DMS53 treated with DMSO at 0.1 percent for 48 hours (cell line): ENCODE measurements at regions not wholly inside any gene's neighbourhood (a gene's known extent, or its start where the extent isn't known, plus 50 kb on each side); places are given as distances from the start of the nearest gene placed in this dataset.

Source experiments
- DNase-seq: peaks from one replicate; lab custom pipeline; 2025; ENCODE audit not compliant: unreplicated experiment; lab: John Stamatoyannopoulos, UW

- DNase-seq, result no peak
Measured at GRCh38 chrX:11949291-11949690, 189.0 kb upstream of the FRMPD4 start.

DNA sequence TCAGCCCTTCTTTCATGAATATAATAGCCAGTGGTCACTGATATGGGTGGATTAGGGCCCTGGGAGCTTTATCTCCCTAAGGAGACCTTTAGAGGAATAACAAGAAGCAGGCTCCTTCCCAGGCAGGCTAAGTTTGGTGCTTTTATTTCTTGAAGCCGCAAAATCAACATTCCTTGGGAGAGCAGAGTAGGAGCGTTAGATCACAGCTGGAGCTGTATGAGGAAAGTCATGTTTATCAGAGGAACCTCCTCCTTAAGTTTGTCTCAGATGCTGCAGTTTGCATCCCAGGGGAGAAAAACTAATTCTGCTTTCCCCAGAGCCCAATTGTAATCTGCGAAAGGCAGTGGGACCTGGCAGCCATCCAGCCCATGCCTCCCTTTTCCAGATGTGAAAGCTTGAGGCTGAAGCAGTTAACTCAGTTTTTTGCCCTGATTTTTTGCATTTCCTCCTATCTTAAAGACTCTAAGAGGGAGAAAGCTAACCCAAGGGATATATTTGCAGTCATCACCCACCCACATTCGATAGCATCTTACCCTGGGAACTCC is 186.0 kb upstream of the FRMPD4 start:
- no peak for DNase-seq

- DNase-seq, result no peak
Measured at GRCh38 chrX:11953615-11954014, 184.7 kb upstream of the FRMPD4 start.

DNA sequence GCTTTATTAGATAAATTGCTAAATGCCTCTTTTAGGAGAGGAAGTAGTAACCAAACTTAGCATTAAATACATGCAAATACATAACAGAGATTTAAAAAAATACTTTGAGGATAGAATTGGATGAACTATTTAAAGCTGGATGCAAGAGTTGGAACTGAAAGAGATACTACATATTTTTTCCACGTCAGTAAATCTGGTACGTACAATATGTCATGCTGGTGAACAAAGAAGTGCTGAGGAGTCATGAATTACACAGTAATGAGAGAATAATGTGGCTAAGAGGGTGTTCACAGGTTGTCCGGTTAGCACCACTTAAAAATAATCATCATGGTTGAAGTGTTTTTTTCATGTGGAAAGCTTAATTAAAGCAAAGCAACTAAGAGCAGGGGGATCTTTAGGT is 184.1 kb upstream of the FRMPD4 start:
- DNase-seq, result no peak

DNA sequence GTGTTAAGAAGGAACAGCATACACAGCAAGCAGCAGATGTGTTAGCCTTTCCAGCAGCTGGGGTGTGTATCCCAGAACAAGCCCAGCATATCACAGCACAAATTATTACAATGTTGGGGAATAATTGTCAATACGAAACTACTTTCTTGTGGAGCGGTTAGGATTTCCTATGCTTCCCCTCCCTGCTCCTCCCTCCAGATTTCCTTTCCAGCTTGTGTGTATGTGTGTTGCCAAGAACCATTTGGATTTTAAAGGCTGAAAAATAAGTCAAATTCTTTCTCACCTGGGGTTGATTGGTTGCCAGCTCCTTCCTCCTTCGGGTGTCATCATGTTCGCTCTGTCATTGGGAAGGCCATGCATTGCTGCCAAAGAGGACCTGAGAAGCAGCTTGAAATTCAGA is 178.2 kb upstream of the FRMPD4 start:
- no peak for DNase-seq

DNA sequence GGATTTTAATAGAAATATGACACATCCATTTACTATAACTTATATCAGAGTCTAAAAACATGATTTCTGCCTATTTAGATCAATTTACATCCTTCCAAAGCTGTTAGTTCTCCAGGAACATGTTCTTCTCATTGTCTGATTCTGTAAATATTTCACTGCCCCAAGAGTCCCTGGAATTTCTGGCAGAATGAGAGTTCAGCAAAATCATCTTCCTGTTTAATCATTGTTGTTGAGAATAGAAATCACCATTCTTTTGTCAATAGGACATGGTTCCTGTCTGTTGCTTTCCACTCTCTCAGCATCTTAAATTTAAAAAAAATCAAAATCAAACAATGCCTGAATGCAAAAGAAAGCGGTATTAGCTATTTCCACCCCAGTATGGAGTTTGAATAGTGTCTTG is 172.8 kb upstream of the FRMPD4 start:
- no peak for DNase-seq

DNA sequence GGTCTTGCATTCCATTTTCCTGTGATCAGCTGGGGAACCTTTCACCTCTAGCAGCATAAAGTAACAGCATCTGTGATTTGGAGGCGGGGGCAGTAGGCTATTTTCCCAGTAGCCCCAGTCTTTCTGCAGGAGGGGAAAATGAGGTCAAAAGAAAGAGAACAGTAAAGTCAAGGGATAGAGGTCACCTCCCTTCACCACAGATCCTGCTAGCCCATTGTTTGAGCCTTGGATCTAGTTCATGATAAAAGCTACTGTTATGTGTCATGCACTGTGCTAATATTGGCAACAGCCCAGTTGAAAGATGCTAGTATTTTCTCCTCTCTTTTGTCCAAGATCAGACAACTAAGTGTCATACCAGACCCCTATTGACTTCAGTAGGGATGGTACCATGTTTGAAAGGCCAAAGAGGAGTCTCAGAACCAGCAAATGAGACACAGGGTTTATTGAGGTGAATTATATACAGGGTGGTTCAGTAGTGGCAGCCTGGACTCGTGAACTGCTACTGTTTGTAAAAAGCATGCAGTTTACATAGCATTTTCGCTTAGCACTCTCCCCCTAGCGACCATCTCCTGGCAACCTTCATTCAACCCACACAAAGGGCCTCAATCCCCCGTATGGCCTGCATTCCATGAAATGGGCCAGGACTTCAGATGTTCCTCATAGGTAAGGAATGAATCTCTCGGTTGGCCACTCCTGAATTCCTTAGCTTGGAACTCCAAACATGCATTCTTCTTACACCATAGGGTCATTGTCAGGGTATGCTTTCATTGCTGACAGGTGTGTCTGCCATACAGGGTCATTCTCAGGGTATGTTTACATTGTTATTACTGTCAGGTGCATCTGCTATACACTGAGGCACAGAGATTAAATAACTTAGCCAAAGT is 170.0 kb upstream of the FRMPD4 start:
- peak; percentile 25 for DNase-seq

GRCh38 chrX:11968991-11969390 is 169.3 kb upstream of the FRMPD4 start:
- no peak for DNase-seq

GRCh38 chrX:11970578-11971359 is 167.5 kb upstream of the FRMPD4 start:
- no peak for DNase-seq

- DNase-seq, result no peak
Measured at GRCh38 chrX:11976663-11977062, 161.6 kb upstream of the FRMPD4 start.

DNA sequence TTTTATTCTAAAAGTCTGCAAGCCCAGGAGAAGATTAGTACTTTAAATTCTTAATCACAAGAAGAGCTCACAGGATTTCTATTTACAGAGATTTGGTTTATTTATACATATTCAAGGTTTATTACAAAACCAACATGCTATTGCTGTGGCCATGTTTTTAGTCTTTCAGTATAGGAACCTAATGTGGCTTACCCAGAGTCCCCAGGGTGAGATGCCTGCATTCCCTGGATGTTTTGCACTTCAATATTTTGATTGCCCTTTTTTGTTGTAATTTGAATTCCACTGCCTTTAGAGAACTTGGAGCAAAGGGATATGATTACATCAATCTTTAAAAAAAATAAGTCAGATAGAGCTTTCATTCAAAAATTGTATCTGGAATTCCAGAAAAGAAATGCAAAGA is 146.0 kb upstream of the FRMPD4 start:
- no peak for DNase-seq

DNA sequence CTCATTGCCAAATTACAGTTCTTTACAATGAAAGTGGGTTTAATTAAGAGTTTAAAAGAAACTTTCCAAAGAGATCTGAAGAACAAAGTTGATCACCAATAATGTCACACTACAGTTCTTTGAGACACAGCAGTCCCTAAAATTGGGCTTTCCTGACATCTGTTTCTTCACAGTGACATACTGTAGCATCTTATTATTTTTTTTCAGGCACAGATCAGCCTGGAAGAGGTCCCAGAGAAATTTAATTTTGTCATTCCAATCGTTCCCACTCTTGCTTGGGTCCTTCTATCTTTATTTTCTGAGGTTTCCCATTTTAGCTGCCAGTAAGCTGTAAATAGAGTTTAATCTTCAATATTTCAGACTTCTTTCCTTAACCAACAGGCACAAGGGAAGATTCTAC is 143.1 kb upstream of the FRMPD4 start:
- DNase-seq, result no peak

DNA sequence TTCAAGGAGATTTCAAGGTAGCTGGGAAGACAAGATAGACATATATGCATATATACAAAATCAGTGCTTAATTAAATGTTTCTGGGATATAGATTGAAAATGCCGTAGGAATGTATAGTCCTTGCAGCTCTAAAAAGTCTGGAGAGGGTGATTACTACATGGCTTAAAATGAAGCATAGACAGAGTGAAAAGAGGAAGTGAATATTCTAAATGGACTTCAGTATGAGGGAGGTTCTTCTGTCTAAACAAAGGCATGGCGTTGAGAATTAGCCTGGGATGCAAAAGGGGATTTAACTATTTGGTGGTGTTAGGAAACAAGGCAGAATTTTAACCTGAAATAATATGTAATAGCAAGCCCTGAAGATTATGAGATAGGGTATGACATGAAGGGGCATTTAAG is 141.5 kb upstream of the FRMPD4 start:
- DNase-seq, result no peak

DNA sequence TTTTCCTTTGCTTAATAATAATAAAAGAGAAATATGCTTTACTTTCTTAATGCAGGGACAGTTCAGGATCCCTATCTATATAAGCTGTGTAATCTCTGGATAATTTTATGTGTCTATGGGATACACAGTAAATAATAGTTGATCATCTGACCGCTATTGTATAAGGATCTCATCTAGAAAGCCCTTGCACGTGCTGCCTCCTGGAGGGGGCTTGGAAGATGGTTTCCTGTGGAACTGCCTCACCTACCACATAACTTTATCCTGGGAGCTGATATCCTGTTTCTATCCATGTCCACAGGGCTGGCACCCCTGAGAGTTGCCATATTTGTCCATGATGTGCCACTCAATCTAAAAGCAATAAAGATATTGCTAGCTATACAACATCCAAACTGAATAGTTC is 139.3 kb upstream of the FRMPD4 start:
- no peak for DNase-seq

DNA sequence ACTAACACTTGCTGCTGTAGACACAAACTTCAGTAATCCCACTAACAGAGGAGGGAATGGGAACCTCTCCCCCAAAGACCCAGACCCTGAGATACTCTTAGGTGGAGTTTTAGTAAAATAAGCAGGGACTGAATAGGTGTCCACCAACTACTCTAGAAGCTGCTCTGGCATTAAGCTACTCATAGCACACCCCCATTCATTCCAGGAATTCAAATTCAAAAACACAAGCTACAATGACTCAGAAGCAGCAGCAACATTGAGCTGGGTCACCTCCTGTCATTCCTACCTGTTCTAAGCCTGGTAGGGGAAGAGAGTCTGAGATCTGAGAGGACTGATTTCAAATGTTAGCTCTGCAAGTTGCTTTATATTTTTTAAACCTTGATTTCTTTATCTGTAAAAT is 135.4 kb upstream of the FRMPD4 start:
- DNase-seq, result no peak

- DNase-seq, result no peak
Measured at GRCh38 chrX:12007881-12008280, 130.4 kb upstream of the FRMPD4 start.

GRCh38 chrX:12010436-12010835 is 127.8 kb upstream of the FRMPD4 start:
- no peak for DNase-seq

GRCh38 chrX:12011075-12011474 is 127.2 kb upstream of the FRMPD4 start:
- peak; percentile 27 for DNase-seq

- no peak for DNase-seq
Measured at GRCh38 chrX:12013211-12013618, 125.1 kb upstream of the FRMPD4 start.

DNA sequence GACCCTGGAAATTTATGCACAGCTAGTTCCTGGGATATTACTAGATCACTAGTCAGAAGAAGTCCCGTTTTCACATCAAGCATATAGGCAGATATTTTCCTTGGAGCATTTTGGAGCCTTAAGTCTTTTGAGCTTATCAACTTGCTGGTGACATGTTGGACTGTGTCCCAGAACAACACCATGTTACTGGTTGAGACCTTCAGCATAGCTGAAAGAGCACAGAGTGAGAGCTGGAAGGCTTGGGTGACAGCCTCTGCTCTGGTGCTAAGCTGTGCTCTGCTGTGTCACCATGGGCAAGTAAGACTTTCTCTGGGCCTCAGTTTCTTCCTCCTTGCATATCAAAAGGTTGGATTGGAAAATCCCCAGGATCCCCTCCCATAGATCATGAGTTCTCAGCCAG is 116.6 kb upstream of the FRMPD4 start:
- no peak for DNase-seq

GRCh38 chrX:12026481-12026880 is 111.8 kb upstream of the FRMPD4 start:
- no peak for DNase-seq

DNA sequence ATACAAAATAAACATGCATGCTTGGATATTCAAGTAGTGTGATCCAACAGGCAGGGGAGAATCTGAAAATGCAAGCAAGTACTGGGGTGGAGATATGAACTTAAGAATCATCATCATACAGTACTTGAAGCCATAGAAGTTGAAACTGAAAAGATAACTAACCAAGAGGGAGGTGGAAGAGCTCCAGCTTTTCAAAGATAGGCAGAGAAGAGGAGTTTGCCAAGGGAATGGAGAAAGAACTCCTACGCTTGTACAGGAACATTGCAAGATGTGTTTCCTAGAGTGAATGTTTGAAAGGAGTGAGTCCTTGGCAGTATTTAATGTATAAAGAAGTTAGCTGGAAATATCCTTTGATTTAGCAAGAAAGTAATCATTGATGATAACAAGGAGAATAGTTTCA is 106.2 kb upstream of the FRMPD4 start:
- no peak for DNase-seq
